A549 (cell line): ENCODE measurements at regions not wholly inside any gene's neighbourhood (a gene's known extent, or its start where the extent isn't known, plus 50 kb on each side); places are given as distances from the start of the nearest gene placed in this dataset.

ENCODE experiments used
- ATAC-seq, 2 experiments: fragments of 200-7000 bp in 1 of 2; fragments of >200 bp in 1 of 2; cut with Nextera tagmentation in 1 of 2; cut with Tn5 transposase in 1 of 2; 3 replicates each; pipeline versions ENCODE4 v1.8.0 to v1.9.1; 2018 to 2020; ENCODE audit warnings: mild to moderate bottlenecking in 1 of 2, moderate library complexity in 1 of 2
- CTCF ChIA-PET: fragments of 300-600 bp; sonication (Branson Sonifier 250); formaldehyde crosslinking; extraction: SDS; loops from one replicate; lab custom pipeline; 2021; ENCODE audit warnings: antibody characterized with exemption, inconsistent platforms; lab: Yijun Ruan, JAX
- POLR2A ChIA-PET: fragments of 350-600 bp; formaldehyde crosslinking; extraction: SDS; loops from one replicate; lab custom pipeline; 2021; ENCODE audit warnings: antibody characterized with exemption, inconsistent platforms; lab: Yijun Ruan, JAX
- DNase-seq, 2 experiments: peaks; one replicate each; pipeline versions ENCODE4 v3.0.0 to v3.0.0-alpha.2; 2011 to 2016; ENCODE audit warnings: low read depth in 1 of 2, low spot score in 1 of 2
- FAIRE-seq: peaks from 2 replicates; lab custom pipeline; 2011; peaks lifted over from hg19 to GRCh38; lab: Jason Lieb, UNC
- H3K27ac ChIP-seq, 2 experiments: fragments of >200 bp; sonication (Bioruptor Twin); formaldehyde crosslinking; 3 replicates each; pipeline ENCODE4 v1.5.1; 2016 to 2017
- H3K4me1 ChIP-seq: fragments of >200 bp; sonication (Bioruptor Twin); formaldehyde crosslinking; 3 replicates; pipeline ENCODE4 v1.6.1; 2016
- H3K4me2 ChIP-seq: fragments of >200 bp; sonication (Bioruptor Twin); formaldehyde crosslinking; 3 replicates; pipeline ENCODE4 v1.6.1; 2016
- H3K4me3 ChIP-seq: fragments of >200 bp; sonication (Bioruptor Twin); formaldehyde crosslinking; 3 replicates; pipeline ENCODE4 v1.5.1; 2016
- H3K9me3 ChIP-seq: fragments of >200 bp; sonication (Bioruptor Twin); formaldehyde crosslinking; 3 replicates; pipeline ENCODE4 v1.6.1; 2016
- ATOH8 ChIP-seq: fragments of 250-450 bp; sonication (Bioruptor Pico); IDR thresholded peaks from 2 replicates; pipeline ENCODE4 v1.5.0; 2020; ENCODE audit warnings: low read depth, mild to moderate bottlenecking, moderate library complexity
- CBX8 ChIP-seq: fragments of 200-600 bp; sonication (generic); IDR thresholded peaks from 2 replicates; pipeline ENCODE4 v1.6.1; 2016
- CEBPB ChIP-seq, 2 experiments: fragments of >200 bp in 1 of 2; sonication (Bioruptor Twin) in 1 of 2; formaldehyde crosslinking in 1 of 2; IDR thresholded peaks; 2 replicates each; pipeline ENCODE4 v1.6.1; 2012 to 2016
- CHD4 ChIP-seq: fragments of 200-600 bp; sonication (generic); IDR thresholded peaks from 2 replicates; pipeline ENCODE4 v1.6.1; 2016; ENCODE audit warnings: antibody characterized with exemption, mild to moderate bottlenecking, borderline replicate concordance
- CTCF ChIP-seq: fragments of >200 bp; sonication (Bioruptor Twin); formaldehyde crosslinking; IDR thresholded peaks from 3 replicates; pipeline ENCODE4 v1.5.1; 2016
- FOSL2 ChIP-seq, 2 experiments: fragments of 450-650 bp in 1 of 2; fragments of >200 bp in 1 of 2; sonication (Bioruptor Twin) in 1 of 2; formaldehyde crosslinking; IDR thresholded peaks; 2 replicates each; pipeline versions ENCODE4 v1.5.0 to v1.6.1; 2016 to 2020; ENCODE audit warnings: mild to moderate bottlenecking in 1 of 2, moderate library complexity in 1 of 2
- JUNB ChIP-seq: fragments of >200 bp; sonication (Bioruptor Twin); formaldehyde crosslinking; IDR thresholded peaks from 2 replicates; pipeline ENCODE4 v1.6.1; 2016
- NR3C1 ChIP-seq: fragments of >200 bp; sonication (Bioruptor Twin); formaldehyde crosslinking; IDR thresholded peaks from 3 replicates; pipeline ENCODE4 v1.6.1; 2017
- PHF8 ChIP-seq: fragments of 200-600 bp; sonication (generic); IDR thresholded peaks from 2 replicates; pipeline ENCODE4 v1.6.1; 2016; ENCODE audit warnings: low read depth, mild to moderate bottlenecking, antibody characterized with exemption, moderate library complexity, borderline replicate concordance
- POLR2A ChIP-seq: IDR thresholded peaks from 2 replicates; pipeline ENCODE4 v1.6.1; 2012; ENCODE audit warnings: mild to moderate bottlenecking, low read length
- RAD21 ChIP-seq, 2 experiments: fragments of >200 bp in 1 of 2; sonication (Bioruptor Twin) in 1 of 2; formaldehyde crosslinking in 1 of 2; IDR thresholded peaks in 1 of 2; conservative IDR thresholded peaks in 1 of 2; 2 replicates in 1 of 2; 3 replicates in 1 of 2; pipeline ENCODE4 v1.6.1; 2012 to 2018; ENCODE audit warnings: inconsistent platforms in 1 of 2
- REST ChIP-seq: fragments of 200-600 bp; sonication (generic); IDR thresholded peaks from 2 replicates; pipeline ENCODE4 v1.6.1; 2016; ENCODE audit warnings: antibody characterized with exemption, mild to moderate bottlenecking, moderate library complexity
- RFX5 ChIP-seq: fragments of 450-650 bp; IDR thresholded peaks from 2 replicates; pipeline ENCODE4 v1.7.1; 2014; ENCODE audit warnings: antibody characterized with exemption, mild to moderate bottlenecking, moderate library complexity
- RNF2 ChIP-seq: fragments of 200-600 bp; sonication (generic); IDR thresholded peaks from 2 replicates; pipeline ENCODE4 v1.6.1; 2016; ENCODE audit warnings: low read depth, mild to moderate bottlenecking, antibody characterized with exemption, moderate library complexity, borderline replicate concordance
- SMC3 ChIP-seq: fragments of >200 bp; sonication (Bioruptor Twin); formaldehyde crosslinking; IDR thresholded peaks from 3 replicates; pipeline ENCODE4 v1.6.1; 2018; ENCODE audit warnings: inconsistent platforms
- SREBF2 ChIP-seq: fragments of 450-650 bp; IDR thresholded peaks from 2 replicates; pipeline ENCODE4 v1.6.1; 2014; ENCODE audit warnings: mild to moderate bottlenecking, moderate library complexity
- TFCP2L1 ChIP-seq: fragments of 250-450 bp; sonication (Bioruptor Pico); IDR thresholded peaks from 2 replicates; pipeline ENCODE4 v1.5.0; 2021; ENCODE audit warnings: mild to moderate bottlenecking
- TP53 ChIP-seq: fragments of 250-450 bp; sonication (Bioruptor Pico); IDR thresholded peaks from 2 replicates; pipeline ENCODE4 v1.5.0; 2021; ENCODE audit warnings: mild to moderate bottlenecking, moderate library complexity
- WGBS: methylation state at CpG from one replicate; pipeline ENCODE4 v1.1.6; 2017; ENCODE audit errors: missing lambda C conversion rate; 5-methylcytosine and 5-hydroxymethylcytosine counted together
- TF ChIP-seq, protein P1 (sequence below): IDR thresholded peaks from 2 replicates; pipeline ENCODE4 v1.6.1; 2012
- TF ChIP-seq, protein P2 (sequence below): IDR thresholded peaks from 2 replicates; pipeline ENCODE4 v1.6.1; 2012
- TF ChIP-seq, protein P3 (sequence below): fragments of >200 bp; sonication (Bioruptor Twin); formaldehyde crosslinking; IDR thresholded peaks from 3 replicates; pipeline ENCODE4 v1.6.1; 2016

DNA sequence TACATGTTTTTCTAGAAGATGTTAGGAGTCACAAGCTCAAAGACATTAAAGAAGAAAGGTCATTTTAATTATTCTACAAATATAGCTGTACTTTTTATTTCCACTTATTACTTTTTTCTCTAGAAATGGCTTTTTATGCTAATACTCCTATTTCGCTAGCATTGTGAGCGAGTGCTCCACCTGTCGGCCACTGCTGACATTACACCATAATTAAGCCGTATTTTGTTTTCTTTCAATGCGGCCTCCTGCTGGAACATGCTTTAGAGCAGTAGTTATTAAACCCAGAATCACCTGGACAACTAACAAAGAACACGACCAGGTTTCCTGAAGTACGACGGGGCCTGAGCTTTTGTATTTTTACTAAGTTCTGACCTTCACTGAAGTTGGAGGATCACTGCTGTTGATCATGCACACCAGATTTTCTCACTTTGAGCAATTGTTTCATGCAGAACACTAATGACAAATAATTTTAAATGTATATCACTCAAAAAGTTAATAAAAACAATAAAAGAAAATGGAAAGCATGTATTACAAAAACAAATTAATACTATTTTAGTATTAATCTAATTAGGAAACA, 74.1 kb upstream of the PAK5 start:
- Histone ChIP-seq H3K4me2 (0 out of 3 replicates have a peak overlapping the region, but pooled peaks have one; percentile 11), H3K27ac (no peak overlapping the region), H3K9me3 (no peaks in the 10 kb centered on the region), H3K4me1 (no peaks in the 10 kb centered on the region), H3K4me3 (no peak overlapping the region)
- POLR2A ChIA-PET = no interaction called here
- FAIRE-seq (peak; percentile 98), DNase-seq (peak; percentile 38 to 57), ATAC-seq (peak; percentile 68 to 82; a peak in 5 of 6 replicates)
- WGBS = 2% methylated on average over 8 of the region's 8 CpGs
- CTCF ChIA-PET = interaction anchor here (0.7 to 6.0 kb wide), 32 partner anchors 10 to 1153 kb away, joined by 3 to 72 read pairs (median 4); no protein-coding TSS in a partner anchor
- no peak for TF ChIP-seq PHF8
- TF ChIP-seq SMC3 = peak; percentile 67
- TF ChIP-seq CEBPB (IDR thresholded peaks at IDR 0.05) = no peak
- no peak for TF ChIP-seq SREBF2
- TF ChIP-seq FOSL2 (IDR thresholded peaks at IDR 0.05) = no peak
- no peak for TF ChIP-seq FOSL2 (CRISPR knock-in tag; IDR thresholded peaks at IDR 0.05)
- TF ChIP-seq, protein P1, sequence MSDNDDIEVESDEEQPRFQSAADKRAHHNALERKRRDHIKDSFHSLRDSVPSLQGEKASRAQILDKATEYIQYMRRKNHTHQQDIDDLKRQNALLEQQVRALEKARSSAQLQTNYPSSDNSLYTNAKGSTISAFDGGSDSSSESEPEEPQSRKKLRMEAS = no peak
- no peak for TF ChIP-seq NR3C1
- TF ChIP-seq, protein P2, sequence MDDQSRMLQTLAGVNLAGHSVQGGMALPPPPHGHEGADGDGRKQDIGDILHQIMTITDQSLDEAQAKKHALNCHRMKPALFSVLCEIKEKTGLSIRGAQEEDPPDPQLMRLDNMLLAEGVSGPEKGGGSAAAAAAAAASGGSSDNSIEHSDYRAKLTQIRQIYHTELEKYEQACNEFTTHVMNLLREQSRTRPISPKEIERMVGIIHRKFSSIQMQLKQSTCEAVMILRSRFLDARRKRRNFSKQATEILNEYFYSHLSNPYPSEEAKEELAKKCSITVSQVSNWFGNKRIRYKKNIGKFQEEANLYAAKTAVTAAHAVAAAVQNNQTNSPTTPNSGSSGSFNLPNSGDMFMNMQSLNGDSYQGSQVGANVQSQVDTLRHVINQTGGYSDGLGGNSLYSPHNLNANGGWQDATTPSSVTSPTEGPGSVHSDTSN = no peak
- TF ChIP-seq RAD21 (conservative IDR thresholded peaks at IDR 0.05 in 1 of 2, IDR thresholded peaks at IDR 0.05 in 1 of 2) = peak; percentile 60 to 64
- no peak for TF ChIP-seq JUNB
- TF ChIP-seq RFX5 = no peak
- no peak for TF ChIP-seq CHD4
- TF ChIP-seq CTCF = peak; percentile 85

GRCh38 chr20:9912290-9912689, 73.4 kb upstream of the PAK5 start:
- FAIRE-seq (no peak), DNase-seq (no peak), ATAC-seq (no peak)
- Histone ChIP-seq H3K9me3 (no peaks in the 10 kb centered on the region), H3K27ac (no peak overlapping the region), H3K4me1 (no peaks in the 10 kb centered on the region), H3K4me3 (no peak overlapping the region), H3K4me2 (no peak overlapping the region)
- CTCF ChIA-PET = interaction anchor here (0.7 to 6.0 kb wide), 34 partner anchors 10 to 1152 kb away, joined by 3 to 72 read pairs (median 4); no protein-coding TSS in a partner anchor
- WGBS = 43% methylated on average over 5 of the region's 5 CpGs
- POLR2A ChIA-PET = interaction anchor here (0.9 kb wide), 1 partner anchor 294 kb away, joined by 3 read pairs; no protein-coding TSS in a partner anchor
- TF ChIP-seq CBX8 (peak; percentile 98), RNF2 (peak; percentile 96; the same call in 1 of the 2 replicates), POLR2A (no peak), FOSL2 (IDR thresholded peaks at IDR 0.05) (no peak), FOSL2 (CRISPR knock-in tag; IDR thresholded peaks at IDR 0.05) (no peak)
- TF ChIP-seq, protein P2 = no peak

- CTCF ChIA-PET = interaction anchor here (0.7 to 6.0 kb wide), 20 partner anchors 9 to 645 kb away, joined by 3 to 72 read pairs (median 6); no protein-coding TSS in a partner anchor
- H3K4me2 ChIP-seq = no peak overlapping the region
- 10% methylated on average over 3 of the region's 3 CpGs for WGBS
- H3K9me3 ChIP-seq = no peaks in the 10 kb centered on the region
- ATAC-seq (no peak), DNase-seq (no peak), FAIRE-seq (no peak)
- no peak overlapping the region for H3K4me3 ChIP-seq
- no peaks in the 10 kb centered on the region for H3K4me1 ChIP-seq
- H3K27ac ChIP-seq = no peak overlapping the region
- POLR2A ChIA-PET = interaction anchor here (0.9 kb wide), 1 partner anchor 293 kb away, joined by 3 read pairs; no protein-coding TSS in a partner anchor
- TF ChIP-seq TFCP2L1 = no peak
- no peak for TF ChIP-seq CHD4
- TF ChIP-seq, protein P3, sequence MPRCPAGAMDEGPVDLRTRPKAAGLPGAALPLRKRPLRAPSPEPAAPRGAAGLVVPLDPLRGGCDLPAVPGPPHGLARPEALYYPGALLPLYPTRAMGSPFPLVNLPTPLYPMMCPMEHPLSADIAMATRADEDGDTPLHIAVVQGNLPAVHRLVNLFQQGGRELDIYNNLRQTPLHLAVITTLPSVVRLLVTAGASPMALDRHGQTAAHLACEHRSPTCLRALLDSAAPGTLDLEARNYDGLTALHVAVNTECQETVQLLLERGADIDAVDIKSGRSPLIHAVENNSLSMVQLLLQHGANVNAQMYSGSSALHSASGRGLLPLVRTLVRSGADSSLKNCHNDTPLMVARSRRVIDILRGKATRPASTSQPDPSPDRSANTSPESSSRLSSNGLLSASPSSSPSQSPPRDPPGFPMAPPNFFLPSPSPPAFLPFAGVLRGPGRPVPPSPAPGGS = no peak
- no peak for TF ChIP-seq TP53 (CRISPR knock-in tag)
- TF ChIP-seq ATOH8 (CRISPR knock-in tag) = no peak
- no peak for TF ChIP-seq CBX8
- TF ChIP-seq RFX5 = no peak
- TF ChIP-seq FOSL2 (IDR thresholded peaks at IDR 0.05) = no peak
- TF ChIP-seq FOSL2 (CRISPR knock-in tag; IDR thresholded peaks at IDR 0.05) = no peak
- TF ChIP-seq REST = no peak
- no peak for TF ChIP-seq SMC3
Observed at GRCh38 chr20:9911519-9911918, 72.6 kb upstream of the PAK5 start.
